ENCODE measurements at regions not wholly inside any gene's neighbourhood (a gene's known extent, or its start where the extent isn't known, plus 50 kb on each side); places are given as distances from the start of the nearest gene placed in this dataset.
"Not testable (repeated sequence)": the region's sequence is repeated elsewhere in the genome, so short reads cannot be mapped to it uniquely, and the experiment has no call there.

DNA sequence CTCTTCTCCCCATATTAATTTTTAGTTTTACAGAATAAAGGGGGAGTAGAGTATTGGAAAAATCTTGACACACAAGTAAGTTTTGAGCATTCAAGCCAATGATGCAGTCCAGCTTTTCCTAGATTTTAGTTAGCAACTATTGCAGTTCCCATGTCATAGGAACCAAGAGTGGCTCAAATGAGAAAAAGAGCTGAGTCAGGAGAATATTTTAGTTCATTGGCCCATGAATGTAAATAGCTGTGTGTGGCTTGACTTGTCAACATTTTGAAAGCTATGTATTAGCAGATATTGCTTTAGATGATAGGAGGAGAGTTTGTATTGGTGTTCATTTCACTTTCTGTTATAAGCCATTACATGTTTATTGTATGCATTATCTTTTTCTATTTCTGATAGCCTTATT lies 853.7 kb downstream of the PLOD2 start:
- Histone ChIP-seq H3K27me3 (ENCODE audit: control insufficient read depth in 3 of 3, insufficient read depth in 3 of 3, low read length in 3 of 3) (no peaks in the 10 kb centered on the region), H3K36me3 (ENCODE audit: control insufficient read depth in 3 of 3, insufficient read depth in 2 of 3, low read depth in 1 of 3, low read length in 3 of 3) (no peaks in the 10 kb centered on the region), H3K27ac (ENCODE audit: low read depth in 1 of 3, low read length in 2 of 3) (no peak overlapping the region), H3K9me3 (ENCODE audit: control insufficient read depth in 2 of 2, insufficient read depth in 1 of 2, low read depth in 1 of 2, low read length in 1 of 2) (no peaks in the 10 kb centered on the region), H3K4me1 (ENCODE audit: control insufficient read depth in 3 of 3, insufficient read depth in 2 of 3, low read depth in 1 of 3, low read length in 2 of 3) (no peaks in the 10 kb centered on the region), H3K4me3 (ENCODE audit: low read depth in 1 of 3, low read length in 3 of 3) (no peak overlapping the region)
- FAIRE-seq (no peak), DNase-seq (no peak)

DNA sequence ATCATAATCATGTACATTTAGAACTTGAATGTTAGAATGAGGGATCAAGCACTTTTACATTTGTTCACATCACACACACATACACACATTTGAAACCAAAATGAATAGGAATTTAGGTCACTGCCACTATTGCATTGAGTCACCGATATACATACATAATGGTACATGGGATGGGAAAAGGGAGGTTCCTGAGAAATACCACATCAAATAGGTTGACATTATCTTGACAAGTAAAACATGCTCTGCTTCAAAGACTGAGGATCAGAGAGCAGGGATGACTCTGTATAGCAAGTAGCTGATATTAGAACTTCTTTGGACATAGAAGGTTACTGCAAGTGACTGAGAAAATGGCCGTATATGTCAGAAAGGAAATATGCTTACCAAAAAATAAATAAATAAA lies 847.2 kb downstream of the PLOD2 start:
- FAIRE-seq: no peak
- no peaks in the 10 kb centered on the region for H3K9me3 ChIP-seq (ENCODE audit: control insufficient read depth in 2 of 2, insufficient read depth in 1 of 2, low read depth in 1 of 2, low read length in 1 of 2)
- H3K27ac ChIP-seq (ENCODE audit: low read depth in 1 of 3, low read length in 2 of 3): no peak overlapping the region
- no peak for DNase-seq
- WGBS, 3 donors: 78 to 92% (median 79%) methylated on average over 2 of the region's 2 CpGs
- no peaks in the 10 kb centered on the region for H3K4me1 ChIP-seq (ENCODE audit: control insufficient read depth in 3 of 3, insufficient read depth in 2 of 3, low read depth in 1 of 3, low read length in 2 of 3)
- no peaks in the 10 kb centered on the region for H3K27me3 ChIP-seq (ENCODE audit: control insufficient read depth in 3 of 3, insufficient read depth in 3 of 3, low read length in 3 of 3)
- H3K36me3 ChIP-seq (ENCODE audit: control insufficient read depth in 3 of 3, insufficient read depth in 2 of 3, low read depth in 1 of 3, low read length in 3 of 3): no peaks in the 10 kb centered on the region
- H3K4me3 ChIP-seq (ENCODE audit: low read depth in 1 of 3, low read length in 3 of 3): no peak overlapping the region

DNA sequence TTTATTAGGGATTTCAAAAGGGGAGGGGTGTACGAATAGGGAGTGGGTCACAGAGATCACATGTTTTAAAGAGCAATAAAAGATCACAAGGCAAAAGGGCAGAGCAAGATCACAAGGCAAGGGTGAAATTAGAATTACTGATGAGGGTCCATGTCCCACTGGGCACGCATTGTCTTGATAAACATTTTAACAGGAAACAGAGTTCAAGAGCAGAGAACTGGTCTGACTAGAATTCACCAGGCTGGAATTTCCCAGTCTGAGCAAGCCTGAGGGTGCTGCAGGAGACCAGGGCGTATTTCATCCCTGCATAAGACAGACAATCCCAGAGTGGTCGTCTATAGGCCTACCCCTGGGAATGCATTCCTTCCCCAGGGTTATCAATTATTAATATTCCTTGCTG lies 844.7 kb downstream of the PLOD2 start:
- WGBS, 3 donors: 45 to 64% (median 64%) methylated on average over 4 of the region's 4 CpGs
- DNase-seq; H3K4me1 ChIP-seq (ENCODE audit: control insufficient read depth in 3 of 3, insufficient read depth in 2 of 3, low read depth in 1 of 3, low read length in 2 of 3); H3K27me3 ChIP-seq (ENCODE audit: control insufficient read depth in 3 of 3, insufficient read depth in 3 of 3, low read length in 3 of 3); FAIRE-seq; H3K36me3 ChIP-seq (ENCODE audit: control insufficient read depth in 3 of 3, insufficient read depth in 2 of 3, low read depth in 1 of 3, low read length in 3 of 3); H3K9me3 ChIP-seq (ENCODE audit: control insufficient read depth in 2 of 2, insufficient read depth in 1 of 2, low read depth in 1 of 2, low read length in 1 of 2); H3K27ac ChIP-seq (ENCODE audit: low read depth in 1 of 3, low read length in 2 of 3); H3K4me3 ChIP-seq (ENCODE audit: low read depth in 1 of 3, low read length in 3 of 3): not testable (repeated sequence)

GRCh38 chr3:145326666-145327065 lies 834.3 kb downstream of the PLOD2 start:
- 11 to 41% (median 13%) methylated on average over 1 of the region's 1 CpG for WGBS, 3 donors
- Histone ChIP-seq H3K4me3 (ENCODE audit: low read depth in 1 of 3, low read length in 3 of 3) (no peak overlapping the region), H3K36me3 (ENCODE audit: control insufficient read depth in 3 of 3, insufficient read depth in 2 of 3, low read depth in 1 of 3, low read length in 3 of 3) (no peaks in the 10 kb centered on the region), H3K27me3 (ENCODE audit: control insufficient read depth in 3 of 3, insufficient read depth in 3 of 3, low read length in 3 of 3) (no peaks in the 10 kb centered on the region), H3K4me1 (ENCODE audit: control insufficient read depth in 3 of 3, insufficient read depth in 2 of 3, low read depth in 1 of 3, low read length in 2 of 3) (no peaks in the 10 kb centered on the region), H3K9me3 (ENCODE audit: control insufficient read depth in 2 of 2, insufficient read depth in 1 of 2, low read depth in 1 of 2, low read length in 1 of 2) (no peaks in the 10 kb centered on the region), H3K27ac (ENCODE audit: low read depth in 1 of 3, low read length in 2 of 3) (no peak overlapping the region)
- FAIRE-seq (no peak), DNase-seq (no peak)

GRCh38 chr3:145333427-145333826 lies 827.6 kb downstream of the PLOD2 start:
- H3K4me3 ChIP-seq (ENCODE audit: low read depth in 1 of 3, low read length in 3 of 3); DNase-seq; H3K36me3 ChIP-seq (ENCODE audit: control insufficient read depth in 3 of 3, insufficient read depth in 2 of 3, low read depth in 1 of 3, low read length in 3 of 3); H3K4me1 ChIP-seq (ENCODE audit: control insufficient read depth in 3 of 3, insufficient read depth in 2 of 3, low read depth in 1 of 3, low read length in 2 of 3); FAIRE-seq; H3K9me3 ChIP-seq (ENCODE audit: control insufficient read depth in 2 of 2, insufficient read depth in 1 of 2, low read depth in 1 of 2, low read length in 1 of 2); H3K27me3 ChIP-seq (ENCODE audit: control insufficient read depth in 3 of 3, insufficient read depth in 3 of 3, low read length in 3 of 3); H3K27ac ChIP-seq (ENCODE audit: low read depth in 1 of 3, low read length in 2 of 3): not testable (repeated sequence)
- 85 to 91% (median 87%) methylated on average over 24 to 31 of the region's 31 CpGs for WGBS, 3 donors

GRCh38 chr3:145333931-145334330 lies 827.1 kb downstream of the PLOD2 start:
- Histone ChIP-seq H3K4me1 (ENCODE audit: control insufficient read depth in 3 of 3, insufficient read depth in 2 of 3, low read depth in 1 of 3, low read length in 2 of 3) (no peaks in the 10 kb centered on the region), H3K4me3 (ENCODE audit: low read depth in 1 of 3, low read length in 3 of 3) (no peak overlapping the region), H3K9me3 (ENCODE audit: control insufficient read depth in 2 of 2, insufficient read depth in 1 of 2, low read depth in 1 of 2, low read length in 1 of 2) (no peaks in the 10 kb centered on the region), H3K27ac (ENCODE audit: low read depth in 1 of 3, low read length in 2 of 3) (no peak overlapping the region), H3K27me3 (ENCODE audit: control insufficient read depth in 3 of 3, insufficient read depth in 3 of 3, low read length in 3 of 3) (no peaks in the 10 kb centered on the region), H3K36me3 (ENCODE audit: control insufficient read depth in 3 of 3, insufficient read depth in 2 of 3, low read depth in 1 of 3, low read length in 3 of 3) (no peaks in the 10 kb centered on the region)
- 74 to 85% (median 78%) methylated on average over 13 of the region's 13 CpGs for WGBS, 3 donors
- FAIRE-seq: no peak
- no peak for DNase-seq

- WGBS, 3 donors: 85 to 91% (median 90%) methylated on average over 4 of the region's 4 CpGs
- peaks cover 2 to 19% of the 10 kb centered on the region in 2 donors for H3K9me3 ChIP-seq (ENCODE audit: control insufficient read depth in 2 of 2, insufficient read depth in 1 of 2, low read depth in 1 of 2, low read length in 1 of 2)
- no peak for FAIRE-seq
Measured at GRCh38 chr3:145355206-145355605, 805.8 kb downstream of the PLOD2 start.

GRCh38 chr3:145357453-145357852 lies 803.5 kb downstream of the PLOD2 start:
- no peak for FAIRE-seq
- Histone ChIP-seq H3K9me3 (ENCODE audit: control insufficient read depth in 2 of 2, insufficient read depth in 1 of 2, low read depth in 1 of 2, low read length in 1 of 2) (peaks cover 2 to 19% of the 10 kb centered on the region in 2 donors), H3K27ac (ENCODE audit: low read depth in 1 of 3, low read length in 2 of 3) (no peak overlapping the region), H3K27me3 (ENCODE audit: control insufficient read depth in 3 of 3, insufficient read depth in 3 of 3, low read length in 3 of 3) (no peaks in the 10 kb centered on the region), H3K4me3 (ENCODE audit: low read depth in 1 of 3, low read length in 3 of 3) (no peak overlapping the region), H3K36me3 (ENCODE audit: control insufficient read depth in 3 of 3, insufficient read depth in 2 of 3, low read depth in 1 of 3, low read length in 3 of 3) (no peaks in the 10 kb centered on the region), H3K4me1 (ENCODE audit: control insufficient read depth in 3 of 3, insufficient read depth in 2 of 3, low read depth in 1 of 3, low read length in 2 of 3) (no peaks in the 10 kb centered on the region)
- DNase-seq: no peak
- WGBS, 3 donors: 61 to 87% (median 69%) methylated on average over 5 of the region's 5 CpGs

More at GRCh38 chr3:145355206-145355605, 805.8 kb downstream of the PLOD2 start:
- DNase-seq: no peak
- Histone ChIP-seq H3K4me3 (ENCODE audit: low read depth in 1 of 3, low read length in 3 of 3) (no peak overlapping the region), H3K4me1 (ENCODE audit: control insufficient read depth in 3 of 3, insufficient read depth in 2 of 3, low read depth in 1 of 3, low read length in 2 of 3) (no peaks in the 10 kb centered on the region), H3K36me3 (ENCODE audit: control insufficient read depth in 3 of 3, insufficient read depth in 2 of 3, low read depth in 1 of 3, low read length in 3 of 3) (no peaks in the 10 kb centered on the region), H3K27me3 (ENCODE audit: control insufficient read depth in 3 of 3, insufficient read depth in 3 of 3, low read length in 3 of 3) (no peaks in the 10 kb centered on the region), H3K27ac (ENCODE audit: low read depth in 1 of 3, low read length in 2 of 3) (no peak overlapping the region)

GRCh38 chr3:145359040-145359439 lies 801.9 kb downstream of the PLOD2 start:
- no peak overlapping the region for H3K4me3 ChIP-seq (ENCODE audit: low read depth in 1 of 3, low read length in 3 of 3)
- no peaks in the 10 kb centered on the region for H3K4me1 ChIP-seq (ENCODE audit: control insufficient read depth in 3 of 3, insufficient read depth in 2 of 3, low read depth in 1 of 3, low read length in 2 of 3)
- DNase-seq (no peak), FAIRE-seq (no peak)
- no peaks in the 10 kb centered on the region for H3K27me3 ChIP-seq (ENCODE audit: control insufficient read depth in 3 of 3, insufficient read depth in 3 of 3, low read length in 3 of 3)
- WGBS, 3 donors: 15 to 41% (median 30%) methylated on average over 1 of the region's 1 CpG
- H3K36me3 ChIP-seq (ENCODE audit: control insufficient read depth in 3 of 3, insufficient read depth in 2 of 3, low read depth in 1 of 3, low read length in 3 of 3): no peaks in the 10 kb centered on the region
- peaks cover 2 to 19% of the 10 kb centered on the region in 2 donors for H3K9me3 ChIP-seq (ENCODE audit: control insufficient read depth in 2 of 2, insufficient read depth in 1 of 2, low read depth in 1 of 2, low read length in 1 of 2)
- H3K27ac ChIP-seq (ENCODE audit: low read depth in 1 of 3, low read length in 2 of 3): no peak overlapping the region

Data from small intestine (tissue), 7 donors.